Prostate gland (tissue), 2 donors: ENCODE measurements at regions not wholly inside any gene's neighbourhood (a gene's known extent, or its start where the extent isn't known, plus 50 kb on each side); places are given as distances from the start of the nearest gene placed in this dataset.

ENCODE experiments used
- POLR2A ChIP-seq: fragments of 450-650 bp; IDR thresholded peaks from one replicate; pipeline ENCODE4 v1.6.1; 2016; ENCODE audit warnings: antibody characterized with exemption, mild to moderate bottlenecking
- TF ChIP-seq, protein P1 (sequence below), 4 experiments: fragments of 200-600 bp in 2 of 4; fragments of 450-650 bp in 2 of 4; sonication (generic) in 2 of 4; IDR thresholded peaks; 1 replicate in 3 of 4; 2 replicates in 1 of 4; pipeline ENCODE4 v1.5.1; 2016 to 2019; ENCODE audit warnings: antibody characterized with exemption in 4 of 4, mild to moderate bottlenecking in 2 of 4, moderate library complexity in 2 of 4

DNA sequence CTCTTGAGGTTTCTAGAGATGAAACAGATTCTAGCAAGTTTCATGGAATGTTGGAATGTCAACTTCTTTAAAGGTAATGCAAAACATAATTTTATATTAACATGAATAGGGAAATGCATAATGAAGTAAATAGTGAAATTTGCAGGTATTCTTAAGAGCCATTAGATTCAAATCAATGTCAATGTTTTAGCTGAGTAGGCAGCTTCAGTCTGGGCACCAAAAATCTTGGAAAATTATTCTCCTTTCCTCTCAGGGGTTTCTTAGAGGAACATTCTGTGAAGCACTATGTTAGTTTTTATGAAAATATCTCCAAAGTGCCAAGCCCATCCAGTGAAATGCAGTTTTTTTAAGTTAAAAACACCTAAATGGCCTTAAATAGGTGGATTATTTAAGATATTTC, 300.8 kb downstream of the PAX1 start:
- TF ChIP-seq POLR2A, result no peak
- TF ChIP-seq, protein P1, sequence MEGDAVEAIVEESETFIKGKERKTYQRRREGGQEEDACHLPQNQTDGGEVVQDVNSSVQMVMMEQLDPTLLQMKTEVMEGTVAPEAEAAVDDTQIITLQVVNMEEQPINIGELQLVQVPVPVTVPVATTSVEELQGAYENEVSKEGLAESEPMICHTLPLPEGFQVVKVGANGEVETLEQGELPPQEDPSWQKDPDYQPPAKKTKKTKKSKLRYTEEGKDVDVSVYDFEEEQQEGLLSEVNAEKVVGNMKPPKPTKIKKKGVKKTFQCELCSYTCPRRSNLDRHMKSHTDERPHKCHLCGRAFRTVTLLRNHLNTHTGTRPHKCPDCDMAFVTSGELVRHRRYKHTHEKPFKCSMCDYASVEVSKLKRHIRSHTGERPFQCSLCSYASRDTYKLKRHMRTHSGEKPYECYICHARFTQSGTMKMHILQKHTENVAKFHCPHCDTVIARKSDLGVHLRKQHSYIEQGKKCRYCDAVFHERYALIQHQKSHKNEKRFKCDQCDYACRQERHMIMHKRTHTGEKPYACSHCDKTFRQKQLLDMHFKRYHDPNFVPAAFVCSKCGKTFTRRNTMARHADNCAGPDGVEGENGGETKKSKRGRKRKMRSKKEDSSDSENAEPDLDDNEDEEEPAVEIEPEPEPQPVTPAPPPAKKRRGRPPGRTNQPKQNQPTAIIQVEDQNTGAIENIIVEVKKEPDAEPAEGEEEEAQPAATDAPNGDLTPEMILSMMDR (IDR thresholded peaks at IDR 0.05), result no peak
